HG03095 (cell line): ENCODE measurements at regions not wholly inside any gene's neighbourhood (a gene's known extent, or its start where the extent isn't known, plus 50 kb on each side); places are given as distances from the start of the nearest gene placed in this dataset.

Source experiments
- ATAC-seq: cut with Tn5 transposase; IDR thresholded peaks from one replicate; pipeline ENCODE4 v1.9.1; 2021; ENCODE audit warnings: moderate library complexity; ENCODE audit not compliant: unreplicated experiment

GRCh38 chr21:36627242-36627641, 71.7 kb upstream of the SIM2 start:
- ATAC-seq = no peak

DNA sequence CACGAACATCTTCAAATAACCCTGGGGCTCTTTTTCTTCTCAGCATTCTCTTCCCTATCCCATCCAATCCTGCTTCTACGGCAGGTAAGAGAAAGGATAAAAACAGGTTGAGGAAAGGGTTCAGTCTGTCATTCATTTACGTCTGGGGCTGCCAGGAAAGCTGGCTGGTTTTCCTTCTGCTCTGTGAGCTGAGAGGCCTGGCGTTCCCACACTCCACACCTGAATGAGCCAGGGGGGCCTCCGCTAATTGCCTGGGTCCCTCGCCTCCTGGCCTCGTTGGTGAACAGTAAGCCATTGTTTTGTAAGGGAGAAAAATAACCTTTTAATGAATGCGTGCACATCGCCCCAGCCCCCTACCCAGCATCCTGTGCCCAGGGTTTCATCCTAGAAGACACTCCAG, 70.8 kb upstream of the SIM2 start:
- ATAC-seq = no peak

- ATAC-seq = no peak
Measured at GRCh38 chr21:36628761-36629460, 70.0 kb upstream of the SIM2 start.

GRCh38 chr21:36630485-36631206, 68.3 kb upstream of the SIM2 start:
- ATAC-seq = no peak

- no peak for ATAC-seq
Measured at GRCh38 chr21:36636016-36636415, 62.9 kb upstream of the SIM2 start.

GRCh38 chr21:36636439-36636838, 62.5 kb upstream of the SIM2 start:
- no peak for ATAC-seq

GRCh38 chr21:36639769-36640168, 59.1 kb upstream of the SIM2 start:
- ATAC-seq = no peak

DNA sequence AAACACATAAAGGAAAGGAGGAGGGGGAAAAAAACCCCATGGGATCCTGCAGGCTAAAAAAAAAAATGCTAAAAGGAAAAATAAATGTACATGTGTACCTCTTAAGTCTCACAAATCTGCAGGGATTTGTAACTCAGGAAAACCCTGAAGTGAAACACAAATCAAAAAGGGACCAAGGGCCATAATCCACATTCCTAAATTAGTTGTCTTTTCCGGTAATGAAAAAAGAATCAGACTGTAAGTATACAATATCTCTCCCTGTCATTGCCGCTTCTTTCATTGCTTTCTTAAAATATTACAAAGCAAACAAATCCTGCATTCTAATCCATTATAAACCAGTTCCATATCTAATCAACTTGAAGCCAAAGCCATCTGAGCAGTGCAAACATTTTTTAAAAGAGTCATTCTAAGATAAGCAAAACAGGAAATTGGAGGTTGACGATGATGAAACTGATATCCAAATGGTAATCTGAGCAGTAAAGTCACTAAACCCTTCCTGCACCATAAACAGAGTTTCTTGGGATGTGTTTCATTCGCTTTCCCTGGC, 58.7 kb upstream of the SIM2 start:
- ATAC-seq = no peak

GRCh38 chr21:36640721-36641244, 58.1 kb upstream of the SIM2 start:
- no peak for ATAC-seq

DNA sequence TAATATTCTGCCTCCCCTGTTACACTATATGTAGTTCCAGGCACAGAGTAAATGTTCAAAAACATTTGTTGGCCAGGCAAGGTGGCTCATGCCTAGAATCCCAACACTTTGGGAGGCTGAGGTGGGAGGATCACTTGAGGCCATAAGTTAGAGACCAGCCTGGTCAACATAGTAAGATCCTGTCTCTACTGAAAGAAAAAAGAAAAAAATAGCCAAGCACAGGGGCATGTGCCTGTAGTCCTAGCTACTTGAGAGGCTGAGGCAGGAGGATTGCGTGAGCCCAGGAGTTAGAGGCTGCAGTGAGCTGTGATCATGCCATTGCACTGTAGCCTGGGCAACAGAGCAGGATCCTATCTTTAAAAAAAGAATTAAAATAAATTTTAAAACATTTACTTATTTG, 57.6 kb upstream of the SIM2 start:
- no peak for ATAC-seq

GRCh38 chr21:36641886-36642285, 57.0 kb upstream of the SIM2 start:
- ATAC-seq = no peak

DNA sequence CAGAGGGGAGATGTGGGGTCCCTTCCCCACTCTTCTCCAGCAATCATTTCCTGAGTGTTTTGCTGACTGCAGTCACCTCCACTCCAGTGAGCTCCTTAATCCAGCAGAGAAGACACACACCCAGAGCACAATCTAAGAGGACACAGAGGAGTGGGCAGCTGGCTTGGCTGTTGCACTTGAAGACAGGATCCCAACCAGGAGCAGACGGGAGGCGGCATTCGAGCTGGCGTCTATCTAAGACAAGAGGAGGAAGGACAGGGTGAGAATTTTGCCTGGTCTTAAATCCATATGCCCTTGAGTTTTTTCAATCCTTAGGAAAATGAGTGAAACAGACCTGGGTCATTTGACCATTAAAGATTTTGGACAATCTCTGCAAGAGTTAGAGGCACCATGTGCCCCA, 56.1 kb upstream of the SIM2 start:
- no peak for ATAC-seq

DNA sequence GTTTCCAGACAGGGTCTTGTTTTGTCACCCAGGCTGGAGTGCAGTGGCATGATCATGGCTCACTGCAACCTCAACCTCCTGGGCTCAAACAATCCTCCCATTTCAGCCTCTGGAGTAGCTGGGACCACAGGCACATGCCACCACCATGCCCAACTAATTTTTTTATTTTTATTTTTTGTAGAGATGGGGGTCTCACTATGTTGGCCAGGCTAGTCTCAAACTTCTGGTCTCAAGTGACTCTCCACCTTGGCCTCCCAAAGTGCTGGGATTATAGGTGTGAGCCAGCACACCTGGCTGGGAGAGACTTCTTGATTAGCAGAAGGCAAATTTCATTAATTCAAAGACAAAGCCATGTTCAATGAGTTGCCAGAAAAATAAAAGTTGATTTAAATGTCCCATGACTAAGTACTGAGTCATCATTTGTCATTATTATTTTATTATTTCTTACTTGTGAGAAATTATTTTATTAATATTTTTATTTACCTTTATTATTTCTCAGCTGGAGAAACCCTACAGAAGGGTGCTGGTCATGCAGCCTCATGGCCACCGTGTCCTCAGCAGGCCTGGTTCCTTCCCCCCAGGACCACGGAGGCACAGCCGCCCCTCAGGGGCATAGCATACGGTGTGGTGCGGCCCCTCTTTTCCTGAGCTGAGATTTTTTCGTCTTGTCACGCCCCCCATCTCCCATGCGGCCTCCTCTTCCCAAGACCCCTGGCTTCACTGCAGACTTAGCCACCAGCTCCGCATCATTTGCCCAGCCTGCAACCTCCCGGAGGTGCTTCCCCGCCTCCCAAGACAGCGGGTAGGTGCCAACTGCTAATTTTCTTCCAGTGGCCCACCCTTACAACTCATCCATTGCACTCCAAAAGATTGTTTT, 55.3 kb upstream of the SIM2 start:
- ATAC-seq = no peak

- ATAC-seq = no peak
Measured at GRCh38 chr21:36646011-36646410, 52.9 kb upstream of the SIM2 start.

- no peak for ATAC-seq
Measured at GRCh38 chr21:36646645-36647044, 52.3 kb upstream of the SIM2 start.

DNA sequence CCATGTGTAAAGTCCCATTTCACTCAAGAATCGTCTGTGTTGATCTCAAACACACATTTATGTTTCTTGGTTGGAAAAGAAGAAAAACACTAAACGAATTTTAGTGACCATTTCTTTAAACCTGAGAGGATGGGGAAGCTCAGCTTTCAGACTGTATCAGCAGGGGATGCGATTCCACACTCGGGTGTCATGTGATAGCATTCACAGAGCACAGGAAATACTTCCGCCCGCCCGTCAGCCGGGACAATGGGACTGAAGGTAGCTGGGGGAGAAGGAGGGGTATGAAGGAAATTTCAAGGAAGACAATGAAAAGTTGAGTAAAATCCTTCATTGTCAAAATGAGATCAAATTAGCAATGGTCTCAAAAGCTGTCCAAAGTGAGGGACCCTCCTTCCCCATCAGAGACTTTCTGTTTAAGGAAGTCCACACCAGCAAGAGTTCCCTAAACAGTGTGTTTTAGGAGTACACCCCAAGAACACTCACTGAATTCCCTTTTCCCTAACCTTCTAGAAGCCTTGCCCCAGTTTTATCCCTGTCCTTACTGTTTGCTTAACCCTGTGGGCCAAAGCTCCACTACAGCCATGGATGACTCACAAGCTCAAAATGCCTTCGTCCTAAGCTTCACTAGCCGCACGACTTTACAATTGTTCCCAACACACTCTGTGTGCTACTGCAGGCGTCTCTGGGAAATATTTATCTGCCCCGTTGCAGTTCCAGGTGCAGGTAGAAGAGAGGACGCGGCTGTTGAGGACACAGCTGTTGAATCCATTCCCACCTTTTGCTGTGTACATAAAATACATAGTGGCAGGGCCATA, 51.4 kb upstream of the SIM2 start:
- ATAC-seq = no peak
